Endothelial cell of umbilical vein (primary cell): ENCODE measurements at regions not wholly inside any gene's neighbourhood (a gene's known extent, or its start where the extent isn't known, plus 50 kb on each side); places are given as distances from the start of the nearest gene placed in this dataset.

ENCODE experiments used
- BruUV-seq: library from RNA; stranded (reverse); fragments of 400-500 nt; replicated peaks from 2 replicates; lab custom pipeline; 2021; lab: Mats Ljungman, UMichigan
- CTCF ChIA-PET: fragments of 300-600, 350-600 bp; sonication (Branson Sonifier 250); formaldehyde crosslinking; loops from one replicate; lab custom pipeline; 2021; ENCODE audit warnings: antibody characterized with exemption, inconsistent platforms; lab: Charles Lee
- POLR2A ChIA-PET: fragments of 300-600, 350-600 bp; sonication (Branson Sonifier 250); formaldehyde crosslinking; loops from one replicate; lab custom pipeline; 2021; ENCODE audit warnings: antibody characterized with exemption, inconsistent platforms; lab: Charles Lee
- DNase-seq: peaks from one replicate; pipeline ENCODE4 v3.0.0-alpha.2; 2011; ENCODE audit warnings: low read depth, low spot score
- FAIRE-seq: peaks from 2 replicates; lab custom pipeline; 2011; peaks lifted over from hg19 to GRCh38; lab: Jason Lieb, UNC
- H2AFZ ChIP-seq: 2 replicates; pipeline ENCODE4 v1.6.0; 2012; ENCODE audit warnings: low read depth, low read length, control low read depth, inconsistent platforms
- H3K27ac ChIP-seq: 2 replicates; pipeline ENCODE4 v1.5.1; 2011; ENCODE audit warnings: low read depth, mild to moderate bottlenecking, control low read depth, low read length, moderate library complexity; ENCODE audit not compliant: insufficient read depth
- H3K27me3 ChIP-seq, 2 experiments: 2 replicates each; pipeline versions ENCODE4 v1.6.0 to v1.6.1; 2011; ENCODE audit warnings: low read length in 2 of 2, mixed read lengths in 1 of 2; ENCODE audit not compliant: control insufficient read depth in 2 of 2, insufficient read depth in 2 of 2
- H3K36me3 ChIP-seq, 2 experiments: 2 replicates in 1 of 2; 3 replicates in 1 of 2; pipeline ENCODE4 v1.5.1; 2011; ENCODE audit warnings: low read length in 2 of 2, mild to moderate bottlenecking in 1 of 2, moderate library complexity in 1 of 2; ENCODE audit not compliant: control insufficient read depth in 2 of 2, insufficient read depth in 2 of 2; ENCODE audit errors: extremely low read depth in 1 of 2
- H3K4me1 ChIP-seq: 3 replicates; pipeline ENCODE4 v1.5.1; 2011; ENCODE audit warnings: mild to moderate bottlenecking, low read length; ENCODE audit not compliant: control insufficient read depth, insufficient read depth; ENCODE audit errors: extremely low read depth
- H3K4me2 ChIP-seq: 2 replicates; pipeline ENCODE4 v1.6.1; 2011; ENCODE audit warnings: low read length, control low read depth, mixed read lengths; ENCODE audit not compliant: insufficient read depth
- H3K4me3 ChIP-seq, 3 experiments: fragments of 200-600 bp in 1 of 3; sonication (generic), shearing (Covaris generic) in 1 of 3; replicated peaks in 1 of 3; 2 replicates each; pipeline ENCODE4 v1.5.1; 2011 to 2016; ENCODE audit warnings: control low read depth in 3 of 3, low read length in 3 of 3, mild to moderate bottlenecking in 2 of 3, inconsistent platforms in 1 of 3, low read depth in 1 of 3, moderate library complexity in 1 of 3; ENCODE audit not compliant: insufficient read depth in 1 of 3
- H3K79me2 ChIP-seq: 2 replicates; pipeline ENCODE4 v1.6.0; 2012; ENCODE audit warnings: low read length, inconsistent platforms; ENCODE audit not compliant: control insufficient read depth, insufficient read depth
- H3K9ac ChIP-seq: replicated peaks from 2 replicates; pipeline ENCODE3; 2011; ENCODE audit warnings: low read length, control low read depth; ENCODE audit not compliant: insufficient read depth; ENCODE audit errors: extremely low read depth
- H3K9me1 ChIP-seq: replicated peaks from 3 replicates; pipeline ENCODE4 v1.6.0; 2011; ENCODE audit warnings: mild to moderate bottlenecking, low read length; ENCODE audit not compliant: control insufficient read depth, insufficient read depth; ENCODE audit errors: extremely low read depth
- H3K9me3 ChIP-seq: replicated peaks from 2 replicates; pipeline ENCODE4 v1.5.1; 2012; ENCODE audit warnings: low read length, inconsistent platforms; ENCODE audit not compliant: control insufficient read depth, insufficient read depth
- H4K20me1 ChIP-seq: replicated peaks from 2 replicates; pipeline ENCODE3; 2011; ENCODE audit warnings: mild to moderate bottlenecking, low read length; ENCODE audit not compliant: control insufficient read depth, insufficient read depth; ENCODE audit errors: extremely low read depth
- EZH2 ChIP-seq: IDR thresholded peaks from 2 replicates; pipeline ENCODE4 v1.6.1; 2012; ENCODE audit warnings: borderline replicate concordance, low read depth, mild to moderate bottlenecking, moderate library complexity, low read length, inconsistent platforms; ENCODE audit not compliant: severe bottlenecking
- FOS ChIP-seq: IDR thresholded peaks from 2 replicates; pipeline ENCODE4 v1.6.1; 2011; ENCODE audit warnings: mild to moderate bottlenecking, low read length, moderate library complexity, borderline replicate concordance; ENCODE audit not compliant: insufficient read depth
- GATA2 ChIP-seq: IDR thresholded peaks from 2 replicates; pipeline ENCODE4 v1.7.0; 2011; ENCODE audit warnings: low read depth, mild to moderate bottlenecking, moderate library complexity, mixed read lengths, low read length; ENCODE audit not compliant: insufficient read length, insufficient read depth
- JUN ChIP-seq: IDR thresholded peaks from 2 replicates; pipeline ENCODE4 v1.6.1; 2011; ENCODE audit warnings: borderline replicate concordance, low read depth; ENCODE audit not compliant: insufficient read length, insufficient read depth
- MYC ChIP-seq: IDR thresholded peaks from one replicate; pipeline ENCODE4 v1.6.1; 2011; ENCODE audit warnings: mild to moderate bottlenecking, low read depth, low read length
- POLR2A ChIP-seq: IDR thresholded peaks from 2 replicates; pipeline ENCODE4 v1.6.1; 2012; ENCODE audit warnings: low read depth, mild to moderate bottlenecking, control low read depth, low read length
- POLR2AphosphoS5 ChIP-seq: IDR thresholded peaks from 2 replicates; pipeline ENCODE4 v1.6.1; 2012; ENCODE audit warnings: low read depth, mild to moderate bottlenecking, control low read depth, low read length, moderate library complexity; ENCODE audit not compliant: insufficient read depth
- dilution Hi-C: fragments of 300-500 bp; cut with MboI; formaldehyde crosslinking; loops from one replicate; pipeline ENCODE4 v1.15.0; 2019; ENCODE audit warnings: low sequenced_read_pairs; ENCODE audit not compliant: extremely low pct_ligation_motif_present
- intact Hi-C: fragments of 100-400 bp; cut with micrococcal nuclease; formaldehyde crosslinking; loops from one replicate; pipeline ENCODE4 v1.10.0; 2022
- TF ChIP-seq, protein P1 (sequence below), 2 donors: IDR thresholded peaks; 1 replicate in 1 of 2; 2 replicates in 1 of 2; pipeline ENCODE4 v1.5.1; 2011; ENCODE audit warnings: low read length in 2 of 2, mild to moderate bottlenecking in 2 of 2, moderate library complexity in 2 of 2, control low read depth in 1 of 2, inconsistent platforms in 1 of 2, low read depth in 1 of 2; ENCODE audit not compliant: insufficient read depth in 1 of 2; ENCODE audit errors: extremely low read depth in 1 of 2
- TF ChIP-seq, protein P2 (sequence below): IDR thresholded peaks from 2 replicates; pipeline ENCODE4 v1.6.1; 2011; ENCODE audit not compliant: insufficient read depth, insufficient read length

DNA sequence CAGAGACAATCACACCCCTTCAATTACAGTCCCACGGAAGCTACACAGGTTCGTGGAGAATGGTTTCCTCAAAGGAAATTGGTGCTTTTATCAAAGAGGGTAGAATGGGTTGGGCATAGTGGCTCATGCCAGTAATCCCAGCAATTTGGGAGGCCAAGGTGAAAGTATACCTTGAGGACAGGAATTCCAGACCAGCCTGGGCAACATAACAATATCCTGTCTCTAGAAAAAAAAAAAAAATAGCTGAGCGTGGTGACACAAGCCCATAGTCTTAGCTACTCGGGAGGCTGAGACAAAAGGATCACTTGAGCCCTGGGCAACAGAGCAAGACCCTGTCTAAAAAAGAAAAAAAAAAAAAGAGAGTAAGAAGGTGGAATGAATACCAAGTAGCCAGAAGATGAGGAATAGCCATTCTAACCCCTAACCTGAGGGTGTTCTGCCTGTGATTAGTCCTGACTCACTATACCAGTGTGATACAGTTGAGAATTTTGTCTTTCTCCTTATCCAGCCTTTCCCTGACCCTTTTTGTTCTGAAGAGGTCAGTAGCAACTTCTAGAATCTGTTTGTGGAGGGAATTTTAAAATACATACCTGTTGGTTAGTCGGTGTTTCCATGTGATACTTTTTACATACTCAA is 283.2 kb downstream of the MREG start:
- H3K4me3 ChIP-seq = no peak overlapping the region
- POLR2A ChIA-PET = no interaction called here
- intact Hi-C loops = no loop called here
- no peak for DNase-seq
- CTCF ChIA-PET = interaction anchor here (0.8 to 2.8 kb wide), 5 partner anchors 11 to 290 kb away, joined by 3 to 7 read pairs (median 5); no protein-coding TSS in a partner anchor
- H4K20me1 ChIP-seq = no peaks in the 10 kb centered on the region
- H2AFZ ChIP-seq = no peak overlapping the region
- H3K4me2 ChIP-seq = no peak overlapping the region
- no peak for TF ChIP-seq EZH2
- TF ChIP-seq, protein P1, sequence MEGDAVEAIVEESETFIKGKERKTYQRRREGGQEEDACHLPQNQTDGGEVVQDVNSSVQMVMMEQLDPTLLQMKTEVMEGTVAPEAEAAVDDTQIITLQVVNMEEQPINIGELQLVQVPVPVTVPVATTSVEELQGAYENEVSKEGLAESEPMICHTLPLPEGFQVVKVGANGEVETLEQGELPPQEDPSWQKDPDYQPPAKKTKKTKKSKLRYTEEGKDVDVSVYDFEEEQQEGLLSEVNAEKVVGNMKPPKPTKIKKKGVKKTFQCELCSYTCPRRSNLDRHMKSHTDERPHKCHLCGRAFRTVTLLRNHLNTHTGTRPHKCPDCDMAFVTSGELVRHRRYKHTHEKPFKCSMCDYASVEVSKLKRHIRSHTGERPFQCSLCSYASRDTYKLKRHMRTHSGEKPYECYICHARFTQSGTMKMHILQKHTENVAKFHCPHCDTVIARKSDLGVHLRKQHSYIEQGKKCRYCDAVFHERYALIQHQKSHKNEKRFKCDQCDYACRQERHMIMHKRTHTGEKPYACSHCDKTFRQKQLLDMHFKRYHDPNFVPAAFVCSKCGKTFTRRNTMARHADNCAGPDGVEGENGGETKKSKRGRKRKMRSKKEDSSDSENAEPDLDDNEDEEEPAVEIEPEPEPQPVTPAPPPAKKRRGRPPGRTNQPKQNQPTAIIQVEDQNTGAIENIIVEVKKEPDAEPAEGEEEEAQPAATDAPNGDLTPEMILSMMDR (IDR thresholded peaks at IDR 0.05; ENCODE audit: extremely low read depth in 1 of 2, insufficient read depth in 1 of 2, low read depth in 1 of 2, low read length in 2 of 2) = no peak
- TF ChIP-seq FOS = no peak
- TF ChIP-seq POLR2AphosphoS5 = no peak
- TF ChIP-seq POLR2A = no peak
- no peak for TF ChIP-seq GATA2
- no peak for TF ChIP-seq JUN
- TF ChIP-seq MYC = no peak
- TF ChIP-seq, protein P2, sequence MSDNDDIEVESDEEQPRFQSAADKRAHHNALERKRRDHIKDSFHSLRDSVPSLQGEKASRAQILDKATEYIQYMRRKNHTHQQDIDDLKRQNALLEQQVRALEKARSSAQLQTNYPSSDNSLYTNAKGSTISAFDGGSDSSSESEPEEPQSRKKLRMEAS = no peak
- no peaks in the 10 kb centered on the region for H3K79me2 ChIP-seq
- H3K36me3 ChIP-seq = no peaks in the 10 kb centered on the region
- dilution Hi-C loops = no loop called here
- H3K27me3 ChIP-seq = no peaks in the 10 kb centered on the region
- H3K9me1 ChIP-seq = no peaks in the 10 kb centered on the region
- H3K4me1 ChIP-seq = peaks cover 21% of the 10 kb centered on the region
- no TSS peak for BruUV-seq
- H3K9me3 ChIP-seq = no peaks in the 10 kb centered on the region
- H3K27ac ChIP-seq = no peak overlapping the region
- FAIRE-seq = no peak
- H3K9ac ChIP-seq = no peak overlapping the region
